ENCODE measurements at regions not wholly inside any gene's neighbourhood (a gene's known extent, or its start where the extent isn't known, plus 50 kb on each side); places are given as distances from the start of the nearest gene placed in this dataset.

GRCh38 chr2:219831957-219832356 lies 204.5 kb downstream of the SLC4A3 start:
- DNase-seq (ENCODE audit: low spot score, unreplicated experiment): no peak
- TF ChIP-seq CTCF (IDR thresholded peaks at IDR 0.05; ENCODE audit: unreplicated experiment): no peak
- H3K4me3 Mint-ChIP-seq (ENCODE audit: low read depth): no peak overlapping the region
- peaks cover 7% of the 10 kb centered on the region for H3K27me3 Mint-ChIP-seq
- H3K36me3 Mint-ChIP-seq (ENCODE audit: insufficient read depth): no peaks in the 10 kb centered on the region
- H3K9me3 Mint-ChIP-seq (ENCODE audit: low read depth): peaks cover 3% of the 10 kb centered on the region
- H3K4me1 Mint-ChIP-seq (ENCODE audit: low read depth): no peaks in the 10 kb centered on the region
- H3K27ac Mint-ChIP-seq: no peak overlapping the region

DNA sequence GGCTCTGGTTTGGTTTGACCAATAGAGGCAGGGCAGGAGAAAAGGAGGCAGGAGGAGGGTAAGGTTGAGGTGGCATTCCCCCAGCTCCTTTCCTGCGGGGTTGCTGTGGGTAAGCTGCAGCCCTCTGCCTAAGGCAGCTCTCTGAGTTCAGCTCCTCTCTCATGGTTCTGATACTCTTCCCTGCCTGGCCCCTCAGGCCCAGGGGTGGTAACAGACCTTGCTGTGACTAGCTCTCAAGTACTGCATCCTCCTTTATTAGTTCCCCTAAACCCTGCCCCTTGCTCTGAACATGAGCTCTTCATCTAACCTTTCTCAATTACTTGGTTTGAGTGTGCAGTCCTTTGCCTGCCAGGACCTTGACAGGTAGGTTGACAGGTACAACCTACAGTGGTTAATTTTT lies 205.5 kb downstream of the SLC4A3 start:
- peaks cover 3% of the 10 kb centered on the region for H3K9me3 Mint-ChIP-seq (ENCODE audit: low read depth)
- H3K36me3 Mint-ChIP-seq (ENCODE audit: insufficient read depth): no peaks in the 10 kb centered on the region
- H3K27me3 Mint-ChIP-seq: peaks cover 7% of the 10 kb centered on the region
- H3K4me3 Mint-ChIP-seq (ENCODE audit: low read depth): no peak overlapping the region
- no peak for TF ChIP-seq CTCF (IDR thresholded peaks at IDR 0.05; ENCODE audit: unreplicated experiment)
- DNase-seq (ENCODE audit: low spot score, unreplicated experiment): no peak
- H3K4me1 Mint-ChIP-seq (ENCODE audit: low read depth): no peaks in the 10 kb centered on the region
- no peak overlapping the region for H3K27ac Mint-ChIP-seq

DNA sequence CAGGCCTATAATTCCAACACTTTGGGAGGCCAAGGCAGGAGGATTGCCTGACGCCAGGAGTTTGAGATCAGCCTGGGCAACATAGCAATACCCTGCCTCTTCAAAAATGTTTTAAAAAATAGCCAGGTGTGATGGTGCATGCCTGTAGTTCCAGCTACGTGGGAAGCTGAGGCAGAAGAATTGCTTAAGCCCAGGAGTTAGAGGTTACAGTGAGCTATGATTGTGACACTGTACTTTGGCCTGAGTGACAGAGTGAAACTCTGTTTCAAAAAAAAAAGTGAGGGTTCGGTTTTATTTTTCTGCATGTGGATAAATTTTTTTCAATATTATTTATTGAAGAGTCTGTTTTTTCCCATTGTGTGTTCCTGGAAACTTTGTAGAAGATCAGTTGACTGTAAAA lies 208.1 kb downstream of the SLC4A3 start:
- Mint-ChIP-seq H3K9me3 (ENCODE audit: low read depth) (peaks cover 3% of the 10 kb centered on the region), H3K27me3 (peaks cover 5% of the 10 kb centered on the region), H3K27ac (no peak overlapping the region), H3K4me3 (ENCODE audit: low read depth) (no peak overlapping the region), H3K4me1 (ENCODE audit: low read depth) (peaks cover 12% of the 10 kb centered on the region), H3K36me3 (ENCODE audit: insufficient read depth) (no peaks in the 10 kb centered on the region)
- no peak for DNase-seq (ENCODE audit: low spot score, unreplicated experiment)
- TF ChIP-seq CTCF (IDR thresholded peaks at IDR 0.05; ENCODE audit: unreplicated experiment): no peak

GRCh38 chr2:219836647-219837177 lies 209.3 kb downstream of the SLC4A3 start:
- no peak overlapping the region for H3K4me3 Mint-ChIP-seq (ENCODE audit: low read depth)
- no peaks in the 10 kb centered on the region for H3K36me3 Mint-ChIP-seq (ENCODE audit: insufficient read depth)
- H3K27me3 Mint-ChIP-seq: no peaks in the 10 kb centered on the region
- TF ChIP-seq CTCF (IDR thresholded peaks at IDR 0.05; ENCODE audit: unreplicated experiment): peak; percentile 22
- DNase-seq (ENCODE audit: low spot score, unreplicated experiment): no peak
- H3K4me1 Mint-ChIP-seq (ENCODE audit: low read depth): peaks cover 12% of the 10 kb centered on the region
- no peak overlapping the region for H3K27ac Mint-ChIP-seq
- peaks cover 3% of the 10 kb centered on the region for H3K9me3 Mint-ChIP-seq (ENCODE audit: low read depth)

GRCh38 chr2:219844401-219845091 lies 217.1 kb downstream of the SLC4A3 start:
- H3K27me3 Mint-ChIP-seq: no peaks in the 10 kb centered on the region
- DNase-seq (ENCODE audit: low spot score, unreplicated experiment): no peak
- no peak for TF ChIP-seq CTCF (IDR thresholded peaks at IDR 0.05; ENCODE audit: unreplicated experiment)
- no peaks in the 10 kb centered on the region for H3K9me3 Mint-ChIP-seq (ENCODE audit: low read depth)
- no peaks in the 10 kb centered on the region for H3K36me3 Mint-ChIP-seq (ENCODE audit: insufficient read depth)
- no peak overlapping the region for H3K4me3 Mint-ChIP-seq (ENCODE audit: low read depth)
- peaks cover 6% of the 10 kb centered on the region for H3K4me1 Mint-ChIP-seq (ENCODE audit: low read depth)
- H3K27ac Mint-ChIP-seq: no peak overlapping the region
